Endothelial cell of umbilical vein (primary cell): ENCODE measurements at regions not wholly inside any gene's neighbourhood (a gene's known extent, or its start where the extent isn't known, plus 50 kb on each side); places are given as distances from the start of the nearest gene placed in this dataset.

ENCODE experiments used
- BruUV-seq: library from RNA; stranded (reverse); fragments of 400-500 nt; replicated peaks from 2 replicates; lab custom pipeline; 2021; lab: Mats Ljungman, UMichigan
- CTCF ChIA-PET: fragments of 300-600, 350-600 bp; sonication (Branson Sonifier 250); formaldehyde crosslinking; loops from one replicate; lab custom pipeline; 2021; ENCODE audit warnings: antibody characterized with exemption, inconsistent platforms; lab: Charles Lee
- POLR2A ChIA-PET: fragments of 300-600, 350-600 bp; sonication (Branson Sonifier 250); formaldehyde crosslinking; loops from one replicate; lab custom pipeline; 2021; ENCODE audit warnings: antibody characterized with exemption, inconsistent platforms; lab: Charles Lee
- DNase-seq: peaks from one replicate; pipeline ENCODE4 v3.0.0-alpha.2; 2011; ENCODE audit warnings: low read depth, low spot score
- FAIRE-seq: peaks from 2 replicates; lab custom pipeline; 2011; peaks lifted over from hg19 to GRCh38; lab: Jason Lieb, UNC
- H2AFZ ChIP-seq: 2 replicates; pipeline ENCODE4 v1.6.0; 2012; ENCODE audit warnings: low read depth, low read length, control low read depth, inconsistent platforms
- H3K27ac ChIP-seq: 2 replicates; pipeline ENCODE4 v1.5.1; 2011; ENCODE audit warnings: low read depth, mild to moderate bottlenecking, control low read depth, low read length, moderate library complexity; ENCODE audit not compliant: insufficient read depth
- H3K27me3 ChIP-seq, 2 experiments: 2 replicates each; pipeline versions ENCODE4 v1.6.0 to v1.6.1; 2011; ENCODE audit warnings: low read length in 2 of 2, mixed read lengths in 1 of 2; ENCODE audit not compliant: control insufficient read depth in 2 of 2, insufficient read depth in 2 of 2
- H3K36me3 ChIP-seq, 2 experiments: 2 replicates in 1 of 2; 3 replicates in 1 of 2; pipeline ENCODE4 v1.5.1; 2011; ENCODE audit warnings: low read length in 2 of 2, mild to moderate bottlenecking in 1 of 2, moderate library complexity in 1 of 2; ENCODE audit not compliant: control insufficient read depth in 2 of 2, insufficient read depth in 2 of 2; ENCODE audit errors: extremely low read depth in 1 of 2
- H3K4me1 ChIP-seq: 3 replicates; pipeline ENCODE4 v1.5.1; 2011; ENCODE audit warnings: mild to moderate bottlenecking, low read length; ENCODE audit not compliant: control insufficient read depth, insufficient read depth; ENCODE audit errors: extremely low read depth
- H3K4me2 ChIP-seq: 2 replicates; pipeline ENCODE4 v1.6.1; 2011; ENCODE audit warnings: low read length, control low read depth, mixed read lengths; ENCODE audit not compliant: insufficient read depth
- H3K4me3 ChIP-seq, 3 experiments: fragments of 200-600 bp in 1 of 3; sonication (generic), shearing (Covaris generic) in 1 of 3; replicated peaks in 1 of 3; 2 replicates each; pipeline ENCODE4 v1.5.1; 2011 to 2016; ENCODE audit warnings: control low read depth in 3 of 3, low read length in 3 of 3, mild to moderate bottlenecking in 2 of 3, inconsistent platforms in 1 of 3, low read depth in 1 of 3, moderate library complexity in 1 of 3; ENCODE audit not compliant: insufficient read depth in 1 of 3
- H3K79me2 ChIP-seq: 2 replicates; pipeline ENCODE4 v1.6.0; 2012; ENCODE audit warnings: low read length, inconsistent platforms; ENCODE audit not compliant: control insufficient read depth, insufficient read depth
- H3K9ac ChIP-seq: replicated peaks from 2 replicates; pipeline ENCODE3; 2011; ENCODE audit warnings: low read length, control low read depth; ENCODE audit not compliant: insufficient read depth; ENCODE audit errors: extremely low read depth
- H3K9me1 ChIP-seq: replicated peaks from 3 replicates; pipeline ENCODE4 v1.6.0; 2011; ENCODE audit warnings: mild to moderate bottlenecking, low read length; ENCODE audit not compliant: control insufficient read depth, insufficient read depth; ENCODE audit errors: extremely low read depth
- H3K9me3 ChIP-seq: replicated peaks from 2 replicates; pipeline ENCODE4 v1.5.1; 2012; ENCODE audit warnings: low read length, inconsistent platforms; ENCODE audit not compliant: control insufficient read depth, insufficient read depth
- H4K20me1 ChIP-seq: replicated peaks from 2 replicates; pipeline ENCODE3; 2011; ENCODE audit warnings: mild to moderate bottlenecking, low read length; ENCODE audit not compliant: control insufficient read depth, insufficient read depth; ENCODE audit errors: extremely low read depth
- CTCF ChIP-seq, 2 donors: IDR thresholded peaks; 1 replicate in 1 of 2; 2 replicates in 1 of 2; pipeline ENCODE4 v1.5.1; 2011; ENCODE audit warnings: low read length in 2 of 2, mild to moderate bottlenecking in 2 of 2, moderate library complexity in 2 of 2, control low read depth in 1 of 2, inconsistent platforms in 1 of 2, low read depth in 1 of 2; ENCODE audit not compliant: insufficient read depth in 1 of 2; ENCODE audit errors: extremely low read depth in 1 of 2
- EZH2 ChIP-seq: IDR thresholded peaks from 2 replicates; pipeline ENCODE4 v1.6.1; 2012; ENCODE audit warnings: borderline replicate concordance, low read depth, mild to moderate bottlenecking, moderate library complexity, low read length, inconsistent platforms; ENCODE audit not compliant: severe bottlenecking
- FOS ChIP-seq: IDR thresholded peaks from 2 replicates; pipeline ENCODE4 v1.6.1; 2011; ENCODE audit warnings: mild to moderate bottlenecking, low read length, moderate library complexity, borderline replicate concordance; ENCODE audit not compliant: insufficient read depth
- GATA2 ChIP-seq: IDR thresholded peaks from 2 replicates; pipeline ENCODE4 v1.7.0; 2011; ENCODE audit warnings: low read depth, mild to moderate bottlenecking, moderate library complexity, mixed read lengths, low read length; ENCODE audit not compliant: insufficient read length, insufficient read depth
- JUN ChIP-seq: IDR thresholded peaks from 2 replicates; pipeline ENCODE4 v1.6.1; 2011; ENCODE audit warnings: borderline replicate concordance, low read depth; ENCODE audit not compliant: insufficient read length, insufficient read depth
- MAX ChIP-seq: IDR thresholded peaks from 2 replicates; pipeline ENCODE4 v1.6.1; 2011; ENCODE audit not compliant: insufficient read depth, insufficient read length
- MYC ChIP-seq: IDR thresholded peaks from one replicate; pipeline ENCODE4 v1.6.1; 2011; ENCODE audit warnings: mild to moderate bottlenecking, low read depth, low read length
- POLR2A ChIP-seq: IDR thresholded peaks from 2 replicates; pipeline ENCODE4 v1.6.1; 2012; ENCODE audit warnings: low read depth, mild to moderate bottlenecking, control low read depth, low read length
- POLR2AphosphoS5 ChIP-seq: IDR thresholded peaks from 2 replicates; pipeline ENCODE4 v1.6.1; 2012; ENCODE audit warnings: low read depth, mild to moderate bottlenecking, control low read depth, low read length, moderate library complexity; ENCODE audit not compliant: insufficient read depth
- dilution Hi-C: fragments of 300-500 bp; cut with MboI; formaldehyde crosslinking; loops from one replicate; pipeline ENCODE4 v1.15.0; 2019; ENCODE audit warnings: low sequenced_read_pairs; ENCODE audit not compliant: extremely low pct_ligation_motif_present
- intact Hi-C: fragments of 100-400 bp; cut with micrococcal nuclease; formaldehyde crosslinking; loops from one replicate; pipeline ENCODE4 v1.10.0; 2022

GRCh38 chr10:44581996-44582395 is 197.1 kb upstream of the CXCL12 start:
- no peaks in the 10 kb centered on the region for H3K9me1 ChIP-seq
- DNase-seq (no peak), FAIRE-seq (no peak)
- no peak overlapping the region for H3K4me2 ChIP-seq
- H2AFZ ChIP-seq, result no peak overlapping the region
- ChIA-PET POLR2A (no interaction called here), CTCF (no interaction called here)
- H3K9ac ChIP-seq, result no peak overlapping the region
- no peaks in the 10 kb centered on the region for H3K27me3 ChIP-seq
- H3K4me1 ChIP-seq, result no peaks in the 10 kb centered on the region
- H3K36me3 ChIP-seq, result no peaks in the 10 kb centered on the region
- H3K27ac ChIP-seq, result no peak overlapping the region
- intact Hi-C loops, result no loop called here
- dilution Hi-C loops, result no loop called here
- no TSS peak for BruUV-seq
- no peaks in the 10 kb centered on the region for H3K9me3 ChIP-seq
- no peaks in the 10 kb centered on the region for H3K79me2 ChIP-seq
- H3K4me3 ChIP-seq, result no peak overlapping the region
- H4K20me1 ChIP-seq, result peaks cover 2% of the 10 kb centered on the region
- TF ChIP-seq MYC (no peak), CTCF (IDR thresholded peaks at IDR 0.05; ENCODE audit: extremely low read depth in 1 of 2, insufficient read depth in 1 of 2, low read depth in 1 of 2, low read length in 2 of 2) (no peak)

- H3K36me3 ChIP-seq, result no peaks in the 10 kb centered on the region
- ChIA-PET POLR2A (no interaction called here), CTCF (no interaction called here)
- no peak overlapping the region for H3K27ac ChIP-seq
- no peaks in the 10 kb centered on the region for H4K20me1 ChIP-seq
- H3K4me3 ChIP-seq, result no peak overlapping the region
- H3K4me1 ChIP-seq, result no peaks in the 10 kb centered on the region
- intact Hi-C loops (no loop called here), dilution Hi-C loops (no loop called here)
- no peaks in the 10 kb centered on the region for H3K9me1 ChIP-seq
- FAIRE-seq (no peak), DNase-seq (no peak)
- H3K27me3 ChIP-seq, result no peaks in the 10 kb centered on the region
- no peak for TF ChIP-seq JUN
- no peak for TF ChIP-seq MAX
- no peak for TF ChIP-seq MYC
- no peak for TF ChIP-seq FOS
- TF ChIP-seq GATA2, result no peak
- no peak for TF ChIP-seq CTCF (IDR thresholded peaks at IDR 0.05; ENCODE audit: extremely low read depth in 1 of 2, insufficient read depth in 1 of 2, low read depth in 1 of 2, low read length in 2 of 2)
- no peak for TF ChIP-seq POLR2A
- no peak for TF ChIP-seq EZH2
- no peak for TF ChIP-seq POLR2AphosphoS5
- H3K4me2 ChIP-seq, result no peak overlapping the region
- no peak overlapping the region for H2AFZ ChIP-seq
- no peaks in the 10 kb centered on the region for H3K79me2 ChIP-seq
- no peak overlapping the region for H3K9ac ChIP-seq
- no peaks in the 10 kb centered on the region for H3K9me3 ChIP-seq
- no TSS peak for BruUV-seq
These were observed 202.8 kb upstream of the CXCL12 start for GRCh38 chr10:44587488-44588318.
